HUES64 (cell line): ENCODE measurements at regions not wholly inside any gene's neighbourhood (a gene's known extent, or its start where the extent isn't known, plus 50 kb on each side); places are given as distances from the start of the nearest gene placed in this dataset.
"Not testable (repeated sequence)": the region's sequence is repeated elsewhere in the genome, so short reads cannot be mapped to it uniquely, and the experiment has no call there.

ENCODE experiments used
- H3K27ac ChIP-seq: 2 replicates; pipeline ENCODE4 v1.7.0; 2013; ENCODE audit warnings: low read depth, low read length, inconsistent platforms
- H3K27me3 ChIP-seq: 2 replicates; pipeline ENCODE4 v1.6.1; 2013; ENCODE audit warnings: mild to moderate bottlenecking, low read length; ENCODE audit not compliant: insufficient read depth
- H3K36me3 ChIP-seq: 2 replicates; pipeline ENCODE4 v1.6.1; 2013; ENCODE audit warnings: mild to moderate bottlenecking, low read length; ENCODE audit not compliant: insufficient read depth
- H3K4me1 ChIP-seq: 2 replicates; pipeline ENCODE4 v1.6.1; 2013; ENCODE audit warnings: mild to moderate bottlenecking, low read length, moderate library complexity; ENCODE audit not compliant: insufficient read depth
- H3K4me3 ChIP-seq: 2 replicates; pipeline ENCODE4 v1.5.1; 2013; ENCODE audit warnings: mild to moderate bottlenecking, low read length, moderate library complexity
- H3K9ac ChIP-seq: 2 replicates; pipeline ENCODE4 v1.6.1; 2013; ENCODE audit warnings: mild to moderate bottlenecking, low read depth, low read length
- H3K9me3 ChIP-seq: 2 replicates; pipeline ENCODE4 v1.6.1; 2013; ENCODE audit warnings: low read depth, low read length; ENCODE audit not compliant: insufficient read depth
- WGBS: fragments of 150-250, 120-280 bp; methylation state at CpG from one replicate; pipeline ENCODE4 v1.1.7; 2013; ENCODE audit warnings: missing lambda C conversion rate; 5-methylcytosine and 5-hydroxymethylcytosine counted together

- no peak overlapping the region for H3K4me3 ChIP-seq
- H3K27me3 ChIP-seq, result no peaks in the 10 kb centered on the region
- peaks cover 7% of the 10 kb centered on the region; the same call in 1 of the 2 replicates for H3K4me1 ChIP-seq
- no peak overlapping the region for H3K9ac ChIP-seq
- H3K27ac ChIP-seq, result no peak overlapping the region
- H3K9me3 ChIP-seq, result no peaks in the 10 kb centered on the region
- H3K36me3 ChIP-seq, result no peaks in the 10 kb centered on the region
- 77% methylated on average over 5 of the region's 5 CpGs for WGBS
Measured at GRCh38 chr11:47928426-47928825, 51.9 kb upstream of the PTPRJ start.

GRCh38 chr11:47924184-47924691 is 56.1 kb upstream of the PTPRJ start:
- no peak overlapping the region for H3K9ac ChIP-seq

GRCh38 chr11:47923667-47924066 is 56.7 kb upstream of the PTPRJ start:
- Histone ChIP-seq H3K27ac (no peak overlapping the region), H3K27me3 (no peaks in the 10 kb centered on the region), H3K9me3 (no peaks in the 10 kb centered on the region), H3K36me3 (no peaks in the 10 kb centered on the region), H3K4me1 (peaks cover 6% of the 10 kb centered on the region; the same call in 1 of the 2 replicates), H3K9ac (no peak overlapping the region), H3K4me3 (no peak overlapping the region)
- WGBS, result 64% methylated on average over 4 of the region's 4 CpGs

More at GRCh38 chr11:47924184-47924691, 56.1 kb upstream of the PTPRJ start:
- peaks cover 7% of the 10 kb centered on the region; the same call in 1 of the 2 replicates for H3K4me1 ChIP-seq
- no peak overlapping the region for H3K27ac ChIP-seq
- whole genome bisulfite sequencing, result 51% methylated on average over 8 of the region's 8 CpGs
- H3K27me3 ChIP-seq, result no peaks in the 10 kb centered on the region
- H3K4me3 ChIP-seq, result no peak overlapping the region
- H3K9me3 ChIP-seq, result no peaks in the 10 kb centered on the region
- no peaks in the 10 kb centered on the region for H3K36me3 ChIP-seq

DNA sequence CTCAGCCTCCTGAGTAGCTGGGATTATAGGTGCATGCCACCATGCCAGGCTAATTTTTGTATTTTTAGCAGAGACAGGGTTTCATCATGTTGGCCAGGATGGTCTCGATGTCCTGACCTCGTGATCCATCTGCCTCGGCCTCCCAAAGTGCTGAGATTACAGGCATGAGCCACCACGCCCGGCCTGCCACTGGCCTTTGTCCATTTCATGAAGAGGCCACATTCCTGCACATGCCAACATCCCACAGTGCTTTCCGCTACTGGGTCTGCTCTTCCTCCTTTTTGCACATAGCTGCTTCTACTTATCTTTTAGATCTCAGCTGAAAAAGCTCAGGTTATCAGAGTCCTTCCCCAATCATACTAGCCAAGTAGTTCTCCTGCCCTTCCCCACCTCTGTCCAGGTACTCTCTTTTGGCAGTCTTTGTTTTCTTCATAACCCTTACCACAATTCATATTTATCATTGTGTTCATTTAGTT is 59.2 kb upstream of the PTPRJ start:
- not testable (repeated sequence) for H3K9ac ChIP-seq, H3K4me1 ChIP-seq, H3K36me3 ChIP-seq, H3K9me3 ChIP-seq, H3K27ac ChIP-seq, H3K4me3 ChIP-seq, H3K27me3 ChIP-seq
- WGBS, result 92% methylated on average over 6 of the region's 6 CpGs

GRCh38 chr11:47918882-47919495 is 61.4 kb upstream of the PTPRJ start:
- Histone ChIP-seq H3K9me3 (no peaks in the 10 kb centered on the region), H3K36me3 (no peaks in the 10 kb centered on the region), H3K27me3 (no peaks in the 10 kb centered on the region), H3K9ac (no peak overlapping the region), H3K4me3 (no peak overlapping the region), H3K4me1 (no peaks in the 10 kb centered on the region), H3K27ac (no peak overlapping the region; the same call in 1 of the 2 replicates)
- 76% methylated on average over 4 of the region's 4 CpGs for WGBS

- H3K9ac ChIP-seq, result no peak overlapping the region
- no peaks in the 10 kb centered on the region for H3K36me3 ChIP-seq
- 84% methylated on average over 3 of the region's 3 CpGs for WGBS
- no peak overlapping the region for H3K27ac ChIP-seq
- no peak overlapping the region for H3K4me3 ChIP-seq
- no peaks in the 10 kb centered on the region for H3K27me3 ChIP-seq
- no peaks in the 10 kb centered on the region for H3K9me3 ChIP-seq
- no peaks in the 10 kb centered on the region for H3K4me1 ChIP-seq
Measured at GRCh38 chr11:47918370-47918690, 62.0 kb upstream of the PTPRJ start.

DNA sequence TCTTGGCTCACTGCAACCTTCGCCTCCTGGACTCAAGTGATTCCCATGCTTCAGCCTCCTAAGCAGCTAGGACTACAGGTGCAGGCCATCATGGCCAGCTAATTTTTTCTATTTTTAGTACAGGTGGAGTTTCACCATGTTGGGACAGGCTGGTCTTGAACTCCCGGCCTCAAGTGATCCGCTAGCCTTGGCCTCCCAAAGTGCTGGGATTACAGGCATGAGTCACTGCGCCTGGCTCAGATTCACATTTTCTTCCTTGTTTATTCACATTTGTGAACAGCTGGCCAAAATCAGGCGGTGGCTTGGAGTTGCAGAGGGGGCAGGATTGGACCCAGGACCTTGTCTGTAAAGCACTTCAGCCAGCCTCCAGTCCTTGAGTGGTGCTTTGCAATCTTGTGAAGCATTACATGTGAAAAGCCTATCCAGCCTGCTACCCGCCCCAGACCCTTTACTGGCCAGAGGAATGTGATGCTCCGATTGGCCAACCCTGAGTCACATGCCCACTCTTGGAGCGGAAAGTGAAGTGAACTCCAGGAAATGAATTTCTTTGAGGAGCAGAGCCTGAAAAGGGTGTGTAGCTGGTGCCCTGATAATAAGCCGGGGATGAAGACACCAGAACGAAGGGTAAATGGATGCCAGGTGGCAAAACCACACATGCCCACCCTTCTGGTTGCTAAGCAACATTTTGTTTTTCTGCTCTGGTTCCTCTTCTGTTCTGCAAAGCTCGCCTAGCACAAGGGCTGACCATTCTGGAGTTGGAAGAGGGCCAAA is 62.6 kb upstream of the PTPRJ start:
- no peak overlapping the region for H3K27ac ChIP-seq
- no peaks in the 10 kb centered on the region for H3K4me1 ChIP-seq
- no peak overlapping the region for H3K4me3 ChIP-seq
- no peaks in the 10 kb centered on the region for H3K27me3 ChIP-seq
- 87% methylated on average over 11 of the region's 11 CpGs for WGBS
- H3K36me3 ChIP-seq, result no peaks in the 10 kb centered on the region
- no peaks in the 10 kb centered on the region for H3K9me3 ChIP-seq
- H3K9ac ChIP-seq, result no peak overlapping the region

- H3K27me3 ChIP-seq, result no peaks in the 10 kb centered on the region
- 85% methylated on average over 9 of the region's 9 CpGs for WGBS
- H3K4me3 ChIP-seq, result no peak overlapping the region
- no peaks in the 10 kb centered on the region for H3K36me3 ChIP-seq
- H3K4me1 ChIP-seq, result no peaks in the 10 kb centered on the region
- H3K9ac ChIP-seq, result no peak overlapping the region
- 0 out of 2 replicates have a peak overlapping the region, but pooled peaks have one; percentile 4 for H3K27ac ChIP-seq
- H3K9me3 ChIP-seq, result no peaks in the 10 kb centered on the region
Measured at GRCh38 chr11:47916361-47916841, 64.0 kb upstream of the PTPRJ start.

- Histone ChIP-seq H3K4me3 (no peak overlapping the region), H3K4me1 (no peaks in the 10 kb centered on the region), H3K9ac (no peak overlapping the region), H3K9me3 (no peaks in the 10 kb centered on the region), H3K27me3 (no peaks in the 10 kb centered on the region), H3K27ac (no peak overlapping the region), H3K36me3 (no peaks in the 10 kb centered on the region)
Measured at GRCh38 chr11:47915783-47916182, 64.6 kb upstream of the PTPRJ start.

DNA sequence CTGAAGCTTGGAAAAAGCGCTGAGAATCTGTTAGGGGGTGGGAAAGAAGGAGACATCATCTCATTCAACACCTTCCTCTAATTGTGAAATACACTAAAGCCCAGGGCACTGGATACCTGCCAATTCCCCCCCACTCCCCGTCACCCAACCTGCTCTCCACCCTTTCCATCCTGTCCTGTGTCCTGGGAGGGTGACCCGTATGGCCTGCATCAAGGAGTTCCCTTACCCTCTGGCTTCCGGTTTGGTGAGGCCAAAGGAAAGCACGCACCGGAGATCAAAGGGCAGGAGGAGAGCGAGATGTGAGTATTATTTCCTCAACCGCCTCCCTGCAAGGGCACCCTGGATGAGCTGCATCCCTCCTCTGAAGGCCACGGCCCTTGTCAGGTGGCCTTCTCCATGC is 65.0 kb upstream of the PTPRJ start:
- 91% methylated on average over 8 of the region's 9 CpGs for WGBS
- Histone ChIP-seq H3K9ac (no peak overlapping the region), H3K36me3 (no peaks in the 10 kb centered on the region), H3K4me1 (no peaks in the 10 kb centered on the region), H3K4me3 (no peak overlapping the region), H3K9me3 (no peaks in the 10 kb centered on the region), H3K27ac (no peak overlapping the region), H3K27me3 (no peaks in the 10 kb centered on the region)

DNA sequence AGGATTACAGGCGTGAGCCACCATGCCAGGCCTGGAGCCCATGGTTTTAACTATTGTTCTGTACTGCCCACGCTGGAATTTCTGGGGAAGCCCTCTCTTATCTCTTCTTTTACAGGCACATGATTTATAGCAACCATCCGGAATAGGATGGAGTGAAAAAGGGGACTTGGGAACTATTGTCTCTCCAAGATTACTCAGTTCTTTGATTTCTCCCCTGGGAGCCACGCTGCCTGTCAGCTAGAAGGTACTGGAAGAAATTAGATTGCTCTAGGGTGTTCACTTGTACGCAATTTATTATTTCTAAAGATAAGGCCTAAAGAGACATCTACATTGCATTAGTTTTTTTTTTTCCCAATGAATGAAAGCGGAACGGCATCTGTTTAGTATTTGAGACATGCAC is 65.6 kb upstream of the PTPRJ start:
- no peak overlapping the region for H3K4me3 ChIP-seq
- no peaks in the 10 kb centered on the region for H3K27me3 ChIP-seq
- WGBS, result 92% methylated on average over 6 of the region's 7 CpGs
- no peaks in the 10 kb centered on the region for H3K4me1 ChIP-seq
- no peak overlapping the region for H3K27ac ChIP-seq
- no peaks in the 10 kb centered on the region for H3K9me3 ChIP-seq
- H3K36me3 ChIP-seq, result no peaks in the 10 kb centered on the region
- no peak overlapping the region for H3K9ac ChIP-seq
